HG03558 (cell line): ENCODE measurements at regions not wholly inside any gene's neighbourhood (a gene's known extent, or its start where the extent isn't known, plus 50 kb on each side); places are given as distances from the start of the nearest gene placed in this dataset.

Experiments used
- ATAC-seq: cut with Tn5 transposase; IDR thresholded peaks from one replicate; pipeline ENCODE4 v1.9.1; 2021; ENCODE audit warnings: moderate number of reproducible peaks; ENCODE audit not compliant: unreplicated experiment; ENCODE audit errors: extremely low read depth

DNA sequence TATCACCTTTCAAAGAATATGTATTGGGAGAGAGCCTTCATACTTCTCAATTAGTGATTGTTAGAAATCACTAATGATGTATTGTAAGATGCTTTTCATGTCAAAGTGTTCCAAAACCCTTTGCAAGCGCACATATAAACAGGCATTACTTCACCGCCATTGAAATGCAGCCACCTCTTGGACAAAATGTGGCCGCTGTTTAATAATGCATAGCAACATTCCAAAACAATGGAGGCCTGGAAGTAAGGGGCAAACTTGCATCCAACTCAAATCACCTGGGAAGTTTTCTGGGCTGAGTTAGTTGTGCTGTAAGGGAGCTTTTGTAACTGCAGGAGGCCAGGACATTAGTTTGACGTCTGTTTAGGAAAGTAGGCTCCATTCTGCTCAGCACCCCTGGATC is 438.1 kb downstream of the FGF9 start:
- no peak for ATAC-seq

DNA sequence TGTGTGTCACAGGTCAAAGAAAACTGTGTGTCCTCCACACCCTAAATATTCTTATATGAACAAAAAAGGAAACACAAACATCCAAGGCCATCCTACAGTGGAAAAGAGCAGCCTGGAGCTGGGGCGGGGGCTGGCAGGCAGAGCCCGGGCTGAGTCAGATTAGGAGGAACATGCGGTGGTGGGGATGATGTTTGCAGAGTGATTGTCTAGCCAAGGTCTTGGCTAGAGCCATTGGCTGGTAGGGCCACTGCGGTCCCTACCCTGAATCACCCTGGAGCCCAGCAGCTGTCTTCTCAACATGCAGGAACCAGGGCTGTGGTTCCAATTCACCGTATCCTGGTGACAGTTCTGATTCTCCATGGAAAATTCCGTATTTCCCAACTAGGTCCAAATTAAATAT is 439.5 kb downstream of the FGF9 start:
- ATAC-seq, result no peak

DNA sequence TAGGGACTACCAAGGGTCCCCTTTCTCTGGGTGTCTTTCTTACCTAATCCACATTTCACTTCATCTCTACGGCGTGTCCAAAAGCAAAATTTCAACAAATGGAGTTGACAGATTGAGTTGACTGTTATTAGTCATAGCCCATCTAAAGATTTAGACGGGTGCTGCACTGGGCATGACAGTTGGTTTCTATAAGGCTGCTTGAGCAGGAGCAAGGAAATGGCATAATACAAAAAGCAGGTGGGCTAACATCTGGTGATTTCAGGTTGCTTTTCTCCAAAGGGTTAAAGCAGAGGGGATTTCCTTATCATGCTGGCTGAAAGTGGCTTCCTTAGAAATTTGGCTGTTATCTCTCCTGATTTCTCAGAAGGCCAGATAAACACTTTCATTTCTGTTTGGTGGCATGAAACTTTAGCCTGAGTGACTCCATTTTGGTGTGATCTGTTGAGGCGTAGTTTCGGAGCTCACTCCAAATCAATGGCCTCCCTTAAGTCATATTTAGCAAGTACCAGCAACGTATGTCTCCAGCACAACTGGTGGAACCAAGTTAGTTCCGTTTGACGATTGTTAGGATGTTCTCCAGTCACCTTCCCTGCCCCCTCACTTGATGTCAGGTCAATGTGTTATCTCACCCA is 440.4 kb downstream of the FGF9 start:
- no peak for ATAC-seq

DNA sequence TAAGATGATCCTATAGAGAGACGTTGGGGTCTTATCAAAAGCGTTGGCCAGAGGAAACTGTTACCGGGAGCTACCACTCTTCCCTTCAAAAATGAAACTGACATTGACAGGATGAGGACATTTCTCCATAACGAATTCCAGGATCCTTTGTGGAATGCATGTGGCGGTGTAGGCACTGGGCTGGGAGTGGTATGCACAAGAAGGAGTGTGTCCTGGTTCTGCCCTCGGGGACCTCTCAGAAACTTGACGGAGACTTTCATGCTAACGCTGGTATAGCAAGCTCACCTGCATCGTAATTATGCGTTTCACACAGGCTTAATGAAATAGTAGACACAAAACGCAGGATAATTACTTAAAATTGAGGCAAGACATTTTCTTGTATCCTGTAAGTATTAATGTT is 441.1 kb downstream of the FGF9 start:
- no peak for ATAC-seq

DNA sequence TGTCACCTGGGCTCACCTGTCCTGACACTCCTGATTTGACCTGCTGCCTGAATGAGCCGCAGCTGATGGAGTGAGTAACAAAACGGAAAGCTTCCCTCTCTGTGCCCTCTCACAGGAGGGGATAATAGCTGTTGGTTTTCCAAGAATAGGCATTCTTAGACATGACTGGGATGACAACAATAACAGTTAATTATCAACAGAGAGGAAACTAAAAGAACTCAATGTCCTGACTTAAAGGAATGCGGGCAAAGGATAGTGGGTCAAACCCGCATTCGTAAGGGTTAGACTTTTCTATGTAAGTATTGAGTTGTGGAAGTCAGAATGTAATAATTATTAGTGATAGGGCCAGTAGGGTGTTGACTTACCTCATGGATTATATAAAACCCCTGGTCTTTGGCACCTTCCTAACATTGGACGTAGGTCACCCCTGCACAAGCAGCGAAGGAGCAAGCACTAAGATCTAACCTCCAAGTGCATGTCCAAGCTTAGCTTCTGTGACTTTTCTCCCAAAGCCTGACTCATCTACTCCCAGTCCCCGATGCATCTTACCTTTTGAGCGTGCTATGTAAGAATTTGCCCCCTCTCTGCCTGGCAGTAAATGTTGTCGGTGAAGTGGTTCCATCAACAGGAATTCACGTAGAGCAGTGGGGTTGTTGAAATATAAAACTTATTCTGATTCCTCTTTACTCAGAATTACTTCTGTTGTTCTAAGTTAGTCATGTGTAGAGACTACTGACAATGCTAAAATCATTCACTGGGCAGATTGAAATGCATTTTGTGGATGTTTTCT is 442.3 kb downstream of the FGF9 start:
- ATAC-seq, result no peak

DNA sequence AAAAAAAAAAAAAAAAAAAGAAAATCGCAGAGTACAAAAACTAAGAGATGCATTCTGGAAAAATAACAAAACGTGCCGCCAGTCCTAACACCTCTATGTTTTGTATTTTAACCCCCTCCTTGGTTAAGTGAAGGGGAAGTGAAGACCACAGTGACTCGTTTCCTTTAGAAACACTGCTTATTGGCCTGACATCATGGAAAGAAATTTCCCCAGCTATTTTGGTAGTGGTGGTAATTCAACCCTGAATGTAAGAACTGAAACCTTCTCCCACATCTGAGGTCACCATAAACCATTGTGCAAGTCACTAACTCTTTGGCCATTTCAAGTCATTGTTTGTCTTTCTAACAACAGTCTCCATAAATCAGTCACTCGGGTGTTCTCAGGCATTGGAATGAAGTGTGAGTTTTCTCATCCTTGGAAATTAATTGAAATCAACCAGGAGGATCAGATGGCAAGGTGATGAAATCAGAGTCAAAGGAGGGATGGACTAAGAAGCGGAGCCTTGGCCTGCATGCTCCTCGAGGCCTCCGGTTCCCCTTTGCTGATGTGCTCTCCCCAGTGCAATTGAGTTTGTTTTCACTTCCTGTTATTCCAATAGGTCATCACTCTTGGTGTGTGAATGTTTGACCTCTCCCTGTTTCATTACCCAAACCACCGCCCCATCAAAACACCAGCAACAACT is 443.9 kb downstream of the FGF9 start:
- peak; percentile 74 for ATAC-seq

DNA sequence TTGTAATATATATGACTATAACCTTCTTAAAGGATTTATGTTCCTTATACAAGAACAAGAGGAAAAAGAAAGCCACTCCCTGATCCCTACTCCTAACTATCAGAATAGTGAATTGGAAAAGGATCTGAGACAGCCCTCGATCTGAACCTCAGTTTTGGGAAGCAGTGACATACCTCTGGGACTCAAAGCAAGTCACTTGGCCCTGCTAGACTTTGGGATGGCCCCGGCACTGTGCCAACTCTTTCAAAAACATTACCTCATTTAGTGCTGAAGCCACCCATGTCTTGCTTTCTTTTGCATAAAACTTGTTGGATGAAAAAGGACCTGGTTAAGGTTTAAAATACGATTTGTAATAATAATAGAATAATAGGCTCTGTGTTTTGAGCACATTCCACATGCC is 447.3 kb downstream of the FGF9 start:
- no peak for ATAC-seq

DNA sequence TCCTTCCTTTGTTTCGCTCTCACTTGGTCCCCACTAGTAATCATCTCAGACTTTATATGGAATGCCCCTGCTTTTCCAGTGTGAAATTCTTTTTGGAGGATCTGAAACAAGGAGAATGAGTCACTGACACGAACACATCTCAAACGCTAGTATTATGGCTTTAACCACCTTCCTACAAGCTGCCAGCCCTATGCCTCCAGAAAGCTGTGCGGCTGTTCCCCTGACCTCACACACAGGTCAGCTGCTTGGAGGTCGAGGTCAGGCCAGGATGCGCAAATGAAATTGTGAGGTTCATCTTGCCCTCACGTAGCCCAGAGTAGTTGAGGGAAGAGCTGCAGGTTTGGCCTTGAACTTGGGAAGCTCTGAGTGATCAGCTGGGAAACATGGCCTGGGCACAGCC is 449.8 kb downstream of the FGF9 start:
- ATAC-seq, result no peak

DNA sequence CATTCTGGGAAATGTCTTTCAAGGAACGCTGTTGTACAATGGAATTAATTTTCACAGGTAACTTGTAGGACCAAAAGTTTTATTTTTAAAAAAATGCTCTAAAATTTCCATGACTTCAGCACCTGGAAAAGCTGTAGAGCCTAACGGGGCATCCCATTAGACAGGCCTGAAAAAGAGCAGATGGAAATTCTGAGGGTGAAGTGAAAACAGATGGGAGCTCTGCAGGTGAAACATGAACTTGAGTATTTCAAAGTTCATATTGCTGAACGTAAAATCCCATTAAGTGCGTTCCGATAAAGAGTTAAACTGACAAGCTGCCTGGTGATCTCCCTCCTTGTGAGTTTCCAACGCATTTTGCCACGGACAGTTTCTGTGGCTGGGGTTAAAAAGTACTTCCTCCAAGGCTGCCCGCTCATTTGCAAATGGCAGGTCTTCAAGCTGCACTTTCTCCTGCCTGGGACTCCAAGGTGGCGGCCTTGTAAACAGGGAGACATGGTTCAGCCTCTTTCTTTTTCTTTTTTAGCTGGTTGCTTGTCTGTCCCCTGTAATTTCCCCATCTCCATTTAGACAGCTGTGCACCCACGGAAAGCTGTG is 450.4 kb downstream of the FGF9 start:
- no peak for ATAC-seq

DNA sequence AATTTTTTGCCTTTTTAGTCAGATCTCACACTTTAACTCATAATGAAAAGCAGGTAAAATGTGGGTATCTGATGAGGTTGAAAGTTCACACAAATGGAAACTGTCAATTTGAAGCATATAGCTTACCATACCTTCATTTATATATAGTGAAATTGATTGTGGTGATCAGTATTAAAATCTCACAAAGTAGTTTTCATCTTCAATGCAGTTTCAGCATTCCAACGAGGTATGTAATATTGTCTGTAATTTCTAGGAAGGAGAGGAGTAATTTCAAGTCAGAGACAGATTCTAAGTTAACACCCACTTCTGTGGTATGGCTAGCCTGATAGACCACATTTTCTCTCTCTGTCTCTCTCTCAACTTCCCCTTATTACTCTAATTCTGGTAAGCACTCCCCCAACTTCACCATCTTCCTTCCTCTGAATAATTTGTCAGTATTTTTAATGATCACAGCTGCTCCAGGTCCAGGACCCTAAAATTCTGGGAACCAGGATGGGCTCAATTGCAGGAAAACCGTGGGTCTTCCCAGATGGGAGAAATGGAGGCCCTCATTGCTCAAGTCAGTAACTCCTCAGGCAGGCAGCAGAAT is 455.7 kb downstream of the FGF9 start:
- peak; percentile 95 for ATAC-seq

DNA sequence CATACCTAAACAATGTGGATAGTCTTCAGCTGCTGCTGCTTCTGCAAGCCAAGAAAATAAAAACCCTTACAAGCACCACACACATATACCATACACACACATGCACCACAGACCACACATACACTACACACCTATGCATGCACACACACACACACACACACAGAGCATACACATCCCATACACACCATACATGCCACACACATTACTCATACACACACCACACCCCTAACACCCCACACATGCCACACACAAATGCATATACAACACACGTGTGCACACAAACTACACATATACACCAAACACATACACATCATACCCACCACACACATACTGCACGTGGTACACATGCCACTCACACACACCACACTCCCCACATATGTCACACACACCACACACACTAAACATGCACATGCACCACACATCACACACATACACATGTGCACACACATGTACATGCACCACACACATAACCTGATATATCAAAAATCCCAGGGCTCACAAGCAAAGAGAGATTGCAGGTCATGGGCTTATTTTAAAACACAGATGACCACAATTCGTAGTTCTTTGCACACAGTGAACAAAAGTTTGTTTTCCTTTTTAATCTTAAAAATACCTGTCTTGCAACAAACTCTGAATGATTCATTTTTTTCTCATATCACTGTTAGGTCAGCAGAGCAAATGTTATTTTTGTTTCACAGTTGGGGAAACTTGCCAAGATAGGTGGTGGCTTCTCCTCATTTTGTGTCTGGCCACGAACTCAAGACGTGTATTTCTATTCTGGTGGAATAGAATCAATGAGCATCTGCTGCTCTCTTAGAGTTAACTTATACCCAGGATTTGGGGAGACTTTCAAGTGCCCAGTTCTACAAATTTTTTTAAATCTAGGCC is 456.6 kb downstream of the FGF9 start:
- ATAC-seq, result no peak

DNA sequence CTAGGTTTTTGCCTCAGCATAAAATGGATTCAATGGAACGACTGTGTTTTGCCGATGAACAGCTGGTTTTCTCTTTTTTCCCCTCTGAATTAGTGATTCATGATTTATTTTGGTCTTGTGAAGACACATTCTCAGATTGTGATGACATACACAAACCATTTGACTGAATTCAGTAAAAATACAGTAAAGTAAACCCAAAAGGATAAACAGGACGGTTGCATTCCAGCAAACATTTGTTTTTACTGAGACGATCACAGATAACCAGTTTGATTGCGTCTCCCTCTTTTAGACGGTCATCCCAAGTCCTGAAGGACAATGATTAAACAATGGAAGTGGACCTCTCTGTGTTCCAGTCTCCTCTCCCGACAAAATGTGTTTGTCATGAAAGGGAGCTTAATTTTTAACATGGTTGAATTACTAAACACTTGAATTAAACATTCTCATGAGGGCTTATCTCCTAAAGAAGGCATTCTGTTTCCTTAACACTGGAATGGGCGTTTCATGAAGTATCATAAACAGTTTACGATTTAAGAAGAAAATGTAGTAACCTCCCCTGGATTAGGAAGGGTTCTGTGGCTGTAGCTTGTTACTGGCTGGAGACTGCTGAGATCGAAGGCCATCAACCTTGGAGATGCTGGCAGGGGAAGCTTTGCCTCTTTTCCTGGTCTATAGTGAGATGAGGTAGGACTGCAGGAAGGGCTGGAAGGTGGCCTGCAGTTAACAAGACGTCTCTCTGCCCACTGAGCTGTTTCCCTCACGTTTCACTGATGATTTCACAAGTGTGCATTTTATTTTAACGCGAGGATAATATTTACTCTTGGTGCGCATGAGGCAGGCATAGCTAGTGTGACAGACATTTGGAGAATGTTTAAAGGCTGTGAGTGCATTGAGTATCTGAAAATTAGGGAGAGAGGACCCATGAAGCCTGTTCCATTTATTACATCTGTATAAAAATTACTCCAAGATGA is 457.9 kb downstream of the FGF9 start:
- ATAC-seq, result no peak

DNA sequence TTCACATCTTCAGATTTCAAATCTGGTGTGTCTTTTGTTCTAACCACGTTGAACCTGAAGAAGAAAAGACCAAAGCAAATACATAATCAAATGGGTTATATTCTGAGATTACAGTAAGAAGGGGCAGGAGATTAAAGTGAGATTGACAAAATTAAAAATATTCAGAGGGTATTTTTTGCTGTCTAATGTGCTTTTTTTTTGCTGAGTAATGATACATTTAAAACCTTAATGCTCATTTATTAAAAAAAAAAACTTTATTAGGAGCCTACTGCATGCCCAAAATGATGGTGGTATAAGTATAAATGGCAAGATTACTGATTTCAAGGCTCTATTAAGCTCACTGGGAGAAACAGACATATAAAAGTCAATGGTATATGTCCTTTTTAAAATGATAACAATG is 459.4 kb downstream of the FGF9 start:
- no peak for ATAC-seq

DNA sequence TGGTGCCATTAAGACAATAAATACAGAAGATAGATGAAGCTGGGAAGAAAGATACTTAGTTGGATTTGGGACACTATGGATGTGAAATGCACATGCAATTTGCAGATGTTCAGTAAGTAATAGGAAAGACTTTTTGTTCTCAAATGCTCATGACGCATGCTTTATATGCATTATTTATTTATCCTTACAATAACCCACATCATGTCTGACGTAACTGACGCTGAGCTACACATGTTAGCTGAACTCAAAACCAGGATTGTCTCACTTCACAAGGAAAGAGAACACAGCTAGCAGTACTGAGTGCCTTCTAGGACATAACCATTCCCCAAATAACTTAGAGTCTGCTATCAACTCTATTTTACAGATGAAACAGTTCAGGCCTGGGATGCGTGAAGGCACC is 463.4 kb downstream of the FGF9 start:
- no peak for ATAC-seq

DNA sequence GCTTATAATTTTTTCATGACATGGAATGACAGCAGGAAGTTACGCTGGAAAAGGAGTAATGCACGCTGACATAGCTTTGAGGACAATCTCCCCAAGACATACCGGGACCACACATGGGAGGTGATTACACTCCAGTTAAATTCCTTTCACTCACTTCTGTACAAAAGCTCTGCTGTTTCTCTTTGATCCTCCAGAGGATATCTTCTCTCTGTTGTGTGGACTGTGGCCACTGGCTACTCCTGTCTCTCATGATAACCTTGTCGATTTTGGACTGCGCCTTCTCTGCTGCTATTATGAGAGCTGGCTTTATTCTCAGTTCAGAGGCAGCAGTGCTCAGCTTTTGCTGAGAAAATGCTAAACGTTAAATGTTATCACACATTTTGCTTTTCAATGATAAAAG is 464.6 kb downstream of the FGF9 start:
- no peak for ATAC-seq

DNA sequence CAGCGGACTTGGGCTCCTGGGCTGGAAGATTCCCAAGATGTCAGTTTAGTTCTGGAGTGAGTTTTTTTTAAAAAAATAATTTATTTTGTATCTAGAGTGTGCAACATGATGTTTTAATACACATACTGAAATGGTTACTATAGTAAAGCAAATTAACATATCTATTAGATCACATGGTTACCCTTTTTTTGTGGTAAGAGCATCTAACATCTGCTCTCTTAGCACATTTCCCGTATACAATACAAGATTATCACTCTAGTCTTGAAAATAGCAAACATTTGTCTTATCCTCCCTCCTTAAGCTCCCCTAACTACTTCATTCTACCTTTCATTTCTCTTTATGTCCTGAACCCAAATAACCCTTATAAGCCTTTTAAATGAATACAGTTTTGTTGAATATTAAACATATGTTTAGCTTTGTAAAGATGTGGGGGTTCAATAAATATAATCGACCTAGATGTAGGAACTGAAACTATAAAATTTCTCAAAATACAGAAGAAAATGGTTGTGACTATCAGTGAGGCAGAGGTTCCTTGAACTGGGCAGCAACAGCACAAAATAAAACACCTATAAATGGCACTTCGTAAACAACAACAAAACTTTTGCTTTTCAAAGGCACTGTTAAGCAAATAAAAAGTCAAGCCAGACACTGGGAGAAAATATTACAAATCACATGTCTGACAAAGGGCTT is 466.6 kb downstream of the FGF9 start:
- ATAC-seq, result no peak

DNA sequence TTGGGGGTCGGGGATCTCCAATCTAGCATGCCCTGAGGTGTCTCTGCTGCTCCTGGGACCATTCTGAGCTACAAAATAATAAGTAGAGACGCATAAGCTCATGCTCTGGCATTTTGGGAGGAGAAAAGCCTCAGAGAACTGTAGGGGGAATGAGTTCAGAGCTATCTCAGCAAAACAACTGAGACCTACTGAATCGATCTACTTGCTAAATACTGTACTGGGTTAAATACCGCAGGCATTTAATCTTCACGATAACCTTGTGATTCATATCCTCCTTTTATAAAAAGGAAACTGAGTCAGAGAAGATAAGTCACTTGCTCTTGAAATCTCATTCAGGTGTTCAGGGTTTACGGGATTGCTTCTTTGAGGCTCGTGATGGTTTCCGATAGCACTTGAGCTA is 468.1 kb downstream of the FGF9 start:
- no peak for ATAC-seq

DNA sequence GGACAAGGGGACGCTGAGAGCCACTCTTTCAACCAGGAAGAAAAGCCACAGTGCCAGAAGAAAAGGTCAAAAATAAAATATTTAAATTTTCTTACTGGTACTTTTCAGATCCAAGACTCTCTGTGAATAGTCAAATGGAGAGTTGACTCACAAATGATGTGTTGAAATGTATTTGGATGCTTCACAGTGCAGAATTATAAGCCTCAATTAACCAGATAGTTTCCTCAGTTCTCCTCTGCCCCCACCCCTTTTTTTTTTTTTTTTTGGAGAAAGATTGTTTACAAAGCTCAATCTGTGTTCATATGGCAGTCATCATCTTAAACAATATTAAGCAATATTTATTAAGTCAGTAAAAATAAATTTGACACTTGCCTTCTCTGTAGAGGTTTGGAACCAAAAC is 470.8 kb downstream of the FGF9 start:
- no peak for ATAC-seq
